Gastroesophageal sphincter (tissue), 3 donors: ENCODE measurements at regions not wholly inside any gene's neighbourhood (a gene's known extent, or its start where the extent isn't known, plus 50 kb on each side); places are given as distances from the start of the nearest gene placed in this dataset.

Experiments
- EP300 ChIP-seq: sonication (generic); formaldehyde crosslinking; IDR thresholded peaks from one replicate; pipeline ENCODE4 v1.6.1; 2017; ENCODE audit warnings: antibody characterized with exemption, mild to moderate bottlenecking
- POLR2A ChIP-seq, 2 donors: fragments of 450-650 bp; IDR thresholded peaks; one replicate each; pipeline ENCODE4 v1.6.1; 2017; ENCODE audit warnings: antibody characterized with exemption in 2 of 2, mild to moderate bottlenecking in 2 of 2, moderate library complexity in 1 of 2
- TF ChIP-seq, protein P1 (sequence below), 4 experiments: fragments of 200-600 bp in 2 of 4; fragments of 450-650 bp in 2 of 4; sonication (generic) in 1 of 4; IDR thresholded peaks; one replicate each; pipeline ENCODE4 v1.5.1; 2017 to 2019; ENCODE audit warnings: antibody characterized with exemption in 4 of 4, mild to moderate bottlenecking in 2 of 4, moderate library complexity in 2 of 4

- TF ChIP-seq, protein P1, sequence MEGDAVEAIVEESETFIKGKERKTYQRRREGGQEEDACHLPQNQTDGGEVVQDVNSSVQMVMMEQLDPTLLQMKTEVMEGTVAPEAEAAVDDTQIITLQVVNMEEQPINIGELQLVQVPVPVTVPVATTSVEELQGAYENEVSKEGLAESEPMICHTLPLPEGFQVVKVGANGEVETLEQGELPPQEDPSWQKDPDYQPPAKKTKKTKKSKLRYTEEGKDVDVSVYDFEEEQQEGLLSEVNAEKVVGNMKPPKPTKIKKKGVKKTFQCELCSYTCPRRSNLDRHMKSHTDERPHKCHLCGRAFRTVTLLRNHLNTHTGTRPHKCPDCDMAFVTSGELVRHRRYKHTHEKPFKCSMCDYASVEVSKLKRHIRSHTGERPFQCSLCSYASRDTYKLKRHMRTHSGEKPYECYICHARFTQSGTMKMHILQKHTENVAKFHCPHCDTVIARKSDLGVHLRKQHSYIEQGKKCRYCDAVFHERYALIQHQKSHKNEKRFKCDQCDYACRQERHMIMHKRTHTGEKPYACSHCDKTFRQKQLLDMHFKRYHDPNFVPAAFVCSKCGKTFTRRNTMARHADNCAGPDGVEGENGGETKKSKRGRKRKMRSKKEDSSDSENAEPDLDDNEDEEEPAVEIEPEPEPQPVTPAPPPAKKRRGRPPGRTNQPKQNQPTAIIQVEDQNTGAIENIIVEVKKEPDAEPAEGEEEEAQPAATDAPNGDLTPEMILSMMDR (IDR thresholded peaks at IDR 0.05) = no peak
- TF ChIP-seq POLR2A (IDR thresholded peaks at IDR 0.05) (no peak), EP300 (no peak)
These were observed 1380.6 kb upstream of the RAG2 start for GRCh38 chr11:37978647-37979046.
